ENCODE measurements at regions not wholly inside any gene's neighbourhood (a gene's known extent, or its start where the extent isn't known, plus 50 kb on each side); places are given as distances from the start of the nearest gene placed in this dataset.

DNA sequence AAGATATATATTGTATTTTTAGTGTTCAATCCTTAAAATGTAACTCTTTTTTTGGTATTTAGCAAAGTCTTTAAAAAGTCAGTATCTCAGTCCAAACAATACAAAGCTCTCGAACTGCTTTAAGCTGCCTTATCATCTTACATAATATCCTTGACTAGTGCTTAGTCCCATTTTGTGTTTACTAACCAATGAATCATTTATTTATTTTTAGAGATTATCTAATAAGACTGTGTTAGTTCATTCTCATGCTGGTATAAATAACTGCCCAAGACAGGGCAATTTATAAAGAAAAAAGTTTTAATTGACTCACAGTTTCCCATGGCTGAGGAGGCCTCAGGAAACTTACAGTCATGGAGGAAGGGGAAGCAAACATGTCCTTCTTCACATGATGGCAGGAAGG lies 248.3 kb upstream of the KYNU start:
- no peak for TF ChIP-seq FOXP2 (optimal IDR thresholded peaks at IDR 0.05; ENCODE audit: borderline replicate concordance, extremely low read depth, extremely low read length, insufficient read depth)
- TF ChIP-seq, protein P1, sequence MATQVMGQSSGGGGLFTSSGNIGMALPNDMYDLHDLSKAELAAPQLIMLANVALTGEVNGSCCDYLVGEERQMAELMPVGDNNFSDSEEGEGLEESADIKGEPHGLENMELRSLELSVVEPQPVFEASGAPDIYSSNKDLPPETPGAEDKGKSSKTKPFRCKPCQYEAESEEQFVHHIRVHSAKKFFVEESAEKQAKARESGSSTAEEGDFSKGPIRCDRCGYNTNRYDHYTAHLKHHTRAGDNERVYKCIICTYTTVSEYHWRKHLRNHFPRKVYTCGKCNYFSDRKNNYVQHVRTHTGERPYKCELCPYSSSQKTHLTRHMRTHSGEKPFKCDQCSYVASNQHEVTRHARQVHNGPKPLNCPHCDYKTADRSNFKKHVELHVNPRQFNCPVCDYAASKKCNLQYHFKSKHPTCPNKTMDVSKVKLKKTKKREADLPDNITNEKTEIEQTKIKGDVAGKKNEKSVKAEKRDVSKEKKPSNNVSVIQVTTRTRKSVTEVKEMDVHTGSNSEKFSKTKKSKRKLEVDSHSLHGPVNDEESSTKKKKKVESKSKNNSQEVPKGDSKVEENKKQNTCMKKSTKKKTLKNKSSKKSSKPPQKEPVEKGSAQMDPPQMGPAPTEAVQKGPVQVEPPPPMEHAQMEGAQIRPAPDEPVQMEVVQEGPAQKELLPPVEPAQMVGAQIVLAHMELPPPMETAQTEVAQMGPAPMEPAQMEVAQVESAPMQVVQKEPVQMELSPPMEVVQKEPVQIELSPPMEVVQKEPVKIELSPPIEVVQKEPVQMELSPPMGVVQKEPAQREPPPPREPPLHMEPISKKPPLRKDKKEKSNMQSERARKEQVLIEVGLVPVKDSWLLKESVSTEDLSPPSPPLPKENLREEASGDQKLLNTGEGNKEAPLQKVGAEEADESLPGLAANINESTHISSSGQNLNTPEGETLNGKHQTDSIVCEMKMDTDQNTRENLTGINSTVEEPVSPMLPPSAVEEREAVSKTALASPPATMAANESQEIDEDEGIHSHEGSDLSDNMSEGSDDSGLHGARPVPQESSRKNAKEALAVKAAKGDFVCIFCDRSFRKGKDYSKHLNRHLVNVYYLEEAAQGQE (IDR thresholded peaks at IDR 0.05; ENCODE audit: insufficient read depth in 1 of 2, low read depth in 2 of 2, low read length in 2 of 2) = no peak
- TF ChIP-seq SIN3A (IDR thresholded peaks at IDR 0.05; ENCODE audit: borderline replicate concordance, insufficient read depth, low read length) = no peak
